ENCODE measurements at regions not wholly inside any gene's neighbourhood (a gene's known extent, or its start where the extent isn't known, plus 50 kb on each side); places are given as distances from the start of the nearest gene placed in this dataset.

GRCh38 chr1:244196571-244197285 lies 145.6 kb downstream of the ZBTB18 start:
- TF ChIP-seq, protein P1, sequence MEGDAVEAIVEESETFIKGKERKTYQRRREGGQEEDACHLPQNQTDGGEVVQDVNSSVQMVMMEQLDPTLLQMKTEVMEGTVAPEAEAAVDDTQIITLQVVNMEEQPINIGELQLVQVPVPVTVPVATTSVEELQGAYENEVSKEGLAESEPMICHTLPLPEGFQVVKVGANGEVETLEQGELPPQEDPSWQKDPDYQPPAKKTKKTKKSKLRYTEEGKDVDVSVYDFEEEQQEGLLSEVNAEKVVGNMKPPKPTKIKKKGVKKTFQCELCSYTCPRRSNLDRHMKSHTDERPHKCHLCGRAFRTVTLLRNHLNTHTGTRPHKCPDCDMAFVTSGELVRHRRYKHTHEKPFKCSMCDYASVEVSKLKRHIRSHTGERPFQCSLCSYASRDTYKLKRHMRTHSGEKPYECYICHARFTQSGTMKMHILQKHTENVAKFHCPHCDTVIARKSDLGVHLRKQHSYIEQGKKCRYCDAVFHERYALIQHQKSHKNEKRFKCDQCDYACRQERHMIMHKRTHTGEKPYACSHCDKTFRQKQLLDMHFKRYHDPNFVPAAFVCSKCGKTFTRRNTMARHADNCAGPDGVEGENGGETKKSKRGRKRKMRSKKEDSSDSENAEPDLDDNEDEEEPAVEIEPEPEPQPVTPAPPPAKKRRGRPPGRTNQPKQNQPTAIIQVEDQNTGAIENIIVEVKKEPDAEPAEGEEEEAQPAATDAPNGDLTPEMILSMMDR (IDR thresholded peaks at IDR 0.05; ENCODE audit: control insufficient read depth, insufficient read depth, low read depth, low read length, missing control alignments) = no peak
- no peak overlapping the region for H3K4me3 ChIP-seq (ENCODE audit: control insufficient read depth, low read depth, low read length)
- no peak for DNase-seq (ENCODE audit: low read depth)

DNA sequence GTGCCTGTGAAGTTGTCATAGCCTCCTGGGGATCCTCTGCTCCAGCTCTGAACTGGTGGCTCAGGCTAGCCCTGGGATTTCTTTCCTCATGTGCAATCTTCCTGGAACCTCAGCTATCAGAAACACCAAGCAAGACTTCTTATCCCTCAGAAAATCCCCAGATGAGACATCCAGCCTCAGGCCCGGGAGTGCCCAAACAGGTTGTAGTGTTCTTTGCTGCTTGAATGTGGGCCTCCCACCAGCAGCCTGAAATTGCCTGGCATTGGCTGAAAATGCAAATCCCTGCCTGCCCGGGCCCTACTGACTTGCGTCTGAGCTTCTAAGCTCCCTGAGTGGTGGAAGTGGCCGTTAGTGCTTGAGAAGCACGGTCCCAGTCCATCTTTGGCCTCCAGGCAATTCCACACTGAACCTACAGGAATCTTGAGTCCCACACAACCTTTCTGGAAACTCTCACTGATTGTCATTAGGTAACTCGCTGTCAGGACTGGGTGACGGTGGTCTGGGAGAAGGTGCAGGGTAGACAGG lies 146.8 kb downstream of the ZBTB18 start:
- no peak for DNase-seq (ENCODE audit: low read depth)
- H3K4me3 ChIP-seq (ENCODE audit: control insufficient read depth, low read depth, low read length) = no peak overlapping the region
- TF ChIP-seq, protein P1 (IDR thresholded peaks at IDR 0.05; ENCODE audit: control insufficient read depth, insufficient read depth, low read depth, low read length, missing control alignments) = no peak

DNA sequence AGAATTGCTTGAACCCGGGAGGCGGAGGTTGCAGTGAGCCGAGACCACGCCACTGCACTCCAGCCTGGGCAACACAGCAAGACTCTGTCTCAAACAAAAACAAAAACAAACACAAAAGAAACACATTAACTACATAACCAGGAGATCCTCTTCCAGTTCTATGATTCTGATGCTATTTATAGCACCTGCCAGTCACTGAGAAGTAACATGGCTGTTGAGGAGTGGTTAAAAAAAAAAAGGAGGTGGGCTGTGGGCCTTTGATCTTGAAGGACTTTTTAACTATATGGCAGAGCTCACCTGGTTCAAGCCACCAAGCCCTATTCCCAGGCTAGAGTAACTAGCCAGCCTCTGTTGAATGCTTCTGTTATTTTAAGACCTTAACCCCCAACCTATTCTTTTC lies 148.8 kb downstream of the ZBTB18 start:
- DNase-seq (ENCODE audit: low read depth) = no peak
- TF ChIP-seq, protein P1 (IDR thresholded peaks at IDR 0.05; ENCODE audit: control insufficient read depth, insufficient read depth, low read depth, low read length, missing control alignments) = no peak
- no peak overlapping the region for H3K4me3 ChIP-seq (ENCODE audit: control insufficient read depth, low read depth, low read length)

DNA sequence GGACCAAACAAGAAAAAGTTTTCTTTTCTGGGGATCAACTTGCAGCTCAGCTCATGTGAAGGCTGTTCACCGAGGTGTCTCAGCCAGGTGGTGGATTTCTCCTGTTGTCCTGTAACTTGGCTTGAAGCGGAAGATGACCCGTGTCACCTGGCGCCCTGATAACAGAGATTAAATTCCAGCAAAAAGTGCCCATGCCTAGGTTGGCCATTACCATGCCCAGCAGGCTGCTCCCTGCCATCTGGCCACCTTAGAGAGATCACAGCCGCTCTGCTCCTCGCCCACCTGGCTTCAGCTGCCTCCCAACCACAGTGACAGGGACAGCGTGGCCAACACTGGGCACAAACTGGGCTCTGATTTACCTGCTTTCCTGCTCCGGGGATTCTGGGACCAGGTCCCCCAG lies 149.5 kb downstream of the ZBTB18 start:
- no peak overlapping the region for H3K4me3 ChIP-seq (ENCODE audit: control insufficient read depth, low read depth, low read length)
- no peak for DNase-seq (ENCODE audit: low read depth)
- TF ChIP-seq, protein P1 (IDR thresholded peaks at IDR 0.05; ENCODE audit: control insufficient read depth, insufficient read depth, low read depth, low read length, missing control alignments) = no peak

DNA sequence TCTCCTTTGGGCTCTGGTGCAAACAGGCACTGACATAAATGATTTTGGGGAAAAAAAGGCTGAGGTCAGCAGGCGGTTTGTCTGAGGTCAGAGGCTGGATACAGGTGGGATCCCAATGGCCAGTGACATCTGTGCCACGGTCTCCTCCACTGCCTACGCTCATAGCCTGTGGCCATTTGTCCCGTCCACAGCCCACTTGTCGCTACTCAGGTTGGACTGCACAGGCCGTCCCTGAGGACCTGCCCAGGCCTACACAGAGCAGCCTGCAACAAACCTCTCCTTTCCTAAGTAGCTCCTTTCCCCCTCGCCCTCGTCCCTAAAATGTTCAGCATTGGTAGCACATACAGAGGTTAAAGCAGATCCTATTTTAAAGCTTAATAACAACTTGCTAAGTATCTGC lies 150.7 kb downstream of the ZBTB18 start:
- TF ChIP-seq, protein P1 (IDR thresholded peaks at IDR 0.05; ENCODE audit: control insufficient read depth, insufficient read depth, low read depth, low read length, missing control alignments) = no peak
- H3K4me3 ChIP-seq (ENCODE audit: control insufficient read depth, low read depth, low read length) = no peak overlapping the region
- DNase-seq (ENCODE audit: low read depth) = no peak

GRCh38 chr1:244204004-244204403 lies 152.9 kb downstream of the ZBTB18 start:
- H3K4me3 ChIP-seq (ENCODE audit: control insufficient read depth, low read depth, low read length) = no peak overlapping the region
- TF ChIP-seq, protein P1 (IDR thresholded peaks at IDR 0.05; ENCODE audit: control insufficient read depth, insufficient read depth, low read depth, low read length, missing control alignments) = no peak
- no peak for DNase-seq (ENCODE audit: low read depth)
